ENCODE measurements at regions not wholly inside any gene's neighbourhood (a gene's known extent, or its start where the extent isn't known, plus 50 kb on each side); places are given as distances from the start of the nearest gene placed in this dataset.

GRCh38 chr10:55653531-55653930 is 707.5 kb downstream of the ZWINT start:
- TF ChIP-seq, protein P1, sequence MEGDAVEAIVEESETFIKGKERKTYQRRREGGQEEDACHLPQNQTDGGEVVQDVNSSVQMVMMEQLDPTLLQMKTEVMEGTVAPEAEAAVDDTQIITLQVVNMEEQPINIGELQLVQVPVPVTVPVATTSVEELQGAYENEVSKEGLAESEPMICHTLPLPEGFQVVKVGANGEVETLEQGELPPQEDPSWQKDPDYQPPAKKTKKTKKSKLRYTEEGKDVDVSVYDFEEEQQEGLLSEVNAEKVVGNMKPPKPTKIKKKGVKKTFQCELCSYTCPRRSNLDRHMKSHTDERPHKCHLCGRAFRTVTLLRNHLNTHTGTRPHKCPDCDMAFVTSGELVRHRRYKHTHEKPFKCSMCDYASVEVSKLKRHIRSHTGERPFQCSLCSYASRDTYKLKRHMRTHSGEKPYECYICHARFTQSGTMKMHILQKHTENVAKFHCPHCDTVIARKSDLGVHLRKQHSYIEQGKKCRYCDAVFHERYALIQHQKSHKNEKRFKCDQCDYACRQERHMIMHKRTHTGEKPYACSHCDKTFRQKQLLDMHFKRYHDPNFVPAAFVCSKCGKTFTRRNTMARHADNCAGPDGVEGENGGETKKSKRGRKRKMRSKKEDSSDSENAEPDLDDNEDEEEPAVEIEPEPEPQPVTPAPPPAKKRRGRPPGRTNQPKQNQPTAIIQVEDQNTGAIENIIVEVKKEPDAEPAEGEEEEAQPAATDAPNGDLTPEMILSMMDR (IDR thresholded peaks at IDR 0.05; ENCODE audit: borderline replicate concordance, extremely low read depth, low read length, poor library complexity, severe bottlenecking) = no peak
- TF ChIP-seq EZH2 (IDR thresholded peaks at IDR 0.05; ENCODE audit: borderline replicate concordance, low read depth, low read length, severe bottlenecking) = no peak

Data from DND-41 (cell line).